OCI-LY3 (cell line): ENCODE measurements at regions not wholly inside any gene's neighbourhood (a gene's known extent, or its start where the extent isn't known, plus 50 kb on each side); places are given as distances from the start of the nearest gene placed in this dataset.

ENCODE experiments used
- H2AFZ ChIP-seq: fragments of 200-600, 300-600 bp; shearing (Covaris generic); 2 replicates; pipeline ENCODE4 v1.6.0; 2014; ENCODE audit warnings: antibody characterized with exemption, low read depth, low read length
- H3K27ac ChIP-seq: fragments of 200-600, 300-600 bp; sonication (generic); 2 replicates; pipeline ENCODE4 v1.5.1; 2014; ENCODE audit warnings: mild to moderate bottlenecking, low read length, moderate library complexity, mixed read lengths
- H3K27me3 ChIP-seq: fragments of 200-600, 300-600 bp; sonication (generic); 2 replicates; pipeline ENCODE4 v1.6.1; 2014; ENCODE audit warnings: low read depth, low read length, mixed read lengths
- H3K36me3 ChIP-seq: fragments of 200-600, 300-600 bp; sonication (generic); replicated peaks from 2 replicates; pipeline ENCODE3; 2014; ENCODE audit warnings: low read depth, low read length, mixed read lengths
- H3K4me1 ChIP-seq: fragments of 300-600, 200-600 bp; sonication (generic); 2 replicates; pipeline ENCODE4 v1.6.1; 2014; ENCODE audit warnings: low read length, mixed read lengths
- H3K4me2 ChIP-seq: fragments of 200-600, 300-600 bp; sonication (generic); 2 replicates; pipeline ENCODE4 v1.6.1; 2014; ENCODE audit warnings: low read length, mixed read lengths
- H3K4me3 ChIP-seq: fragments of 300-600, 200-600 bp; sonication (generic); 2 replicates; pipeline ENCODE4 v1.5.1; 2014; ENCODE audit warnings: antibody characterized with exemption, mild to moderate bottlenecking, low read length, moderate library complexity
- H3K79me2 ChIP-seq: fragments of 300-600, 200-600 bp; shearing (Covaris generic); 2 replicates; pipeline ENCODE4 v1.6.1; 2014; ENCODE audit warnings: mild to moderate bottlenecking, low read length, mixed read lengths
- H3K9ac ChIP-seq: fragments of 300-600, 200-600 bp; shearing (Covaris generic); 2 replicates; pipeline ENCODE4 v1.6.0; 2014; ENCODE audit warnings: mild to moderate bottlenecking, low read length, moderate library complexity
- H3K9me3 ChIP-seq: fragments of 200-600, 300-600 bp; shearing (Covaris generic); 2 replicates; pipeline ENCODE4 v1.6.1; 2014; ENCODE audit warnings: low read length, mixed read lengths; ENCODE audit not compliant: insufficient read depth
- H4K20me1 ChIP-seq: fragments of 200-600, 300-600 bp; sonication (generic); 2 replicates; pipeline ENCODE4 v1.6.1; 2016; ENCODE audit warnings: low read length, mixed read lengths; ENCODE audit not compliant: insufficient read depth
- EZH2phosphoT487 ChIP-seq: fragments of 200-600 bp; shearing (Covaris generic); IDR thresholded peaks from 2 replicates; pipeline ENCODE4 v1.6.1; 2018; ENCODE audit warnings: antibody characterized with exemption, mixed run types, low read depth
- TF ChIP-seq, protein P1 (sequence below): fragments of 200-600, 300-600 bp; sonication (generic); IDR thresholded peaks from 2 replicates; pipeline ENCODE4 v1.5.1; 2014; ENCODE audit warnings: antibody characterized with exemption, low read length, low read depth

DNA sequence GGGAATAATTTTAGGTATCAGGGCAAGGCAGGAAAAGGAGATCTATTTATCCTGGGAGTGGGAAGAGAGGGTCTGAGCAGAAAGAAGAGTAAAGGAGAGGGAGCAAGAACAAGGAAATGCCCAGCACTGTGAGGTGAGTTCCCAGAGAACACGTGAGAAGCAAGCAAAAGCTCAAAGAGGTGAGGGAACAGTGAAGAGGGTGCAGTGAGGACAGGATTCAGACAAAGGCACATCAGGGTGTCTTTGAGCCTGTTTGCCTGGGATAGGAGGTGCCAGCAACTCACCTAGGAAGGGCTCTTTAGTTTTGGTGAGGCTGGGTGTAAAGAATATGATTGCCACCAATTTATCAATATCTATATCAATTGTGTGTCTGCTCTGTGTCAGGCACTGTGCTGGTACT is 88.9 kb upstream of the NRXN3 start:
- no peaks in the 10 kb centered on the region for H4K20me1 ChIP-seq
- H3K4me1 ChIP-seq = no peaks in the 10 kb centered on the region
- no peak for TF ChIP-seq EZH2phosphoT487
- TF ChIP-seq, protein P1, sequence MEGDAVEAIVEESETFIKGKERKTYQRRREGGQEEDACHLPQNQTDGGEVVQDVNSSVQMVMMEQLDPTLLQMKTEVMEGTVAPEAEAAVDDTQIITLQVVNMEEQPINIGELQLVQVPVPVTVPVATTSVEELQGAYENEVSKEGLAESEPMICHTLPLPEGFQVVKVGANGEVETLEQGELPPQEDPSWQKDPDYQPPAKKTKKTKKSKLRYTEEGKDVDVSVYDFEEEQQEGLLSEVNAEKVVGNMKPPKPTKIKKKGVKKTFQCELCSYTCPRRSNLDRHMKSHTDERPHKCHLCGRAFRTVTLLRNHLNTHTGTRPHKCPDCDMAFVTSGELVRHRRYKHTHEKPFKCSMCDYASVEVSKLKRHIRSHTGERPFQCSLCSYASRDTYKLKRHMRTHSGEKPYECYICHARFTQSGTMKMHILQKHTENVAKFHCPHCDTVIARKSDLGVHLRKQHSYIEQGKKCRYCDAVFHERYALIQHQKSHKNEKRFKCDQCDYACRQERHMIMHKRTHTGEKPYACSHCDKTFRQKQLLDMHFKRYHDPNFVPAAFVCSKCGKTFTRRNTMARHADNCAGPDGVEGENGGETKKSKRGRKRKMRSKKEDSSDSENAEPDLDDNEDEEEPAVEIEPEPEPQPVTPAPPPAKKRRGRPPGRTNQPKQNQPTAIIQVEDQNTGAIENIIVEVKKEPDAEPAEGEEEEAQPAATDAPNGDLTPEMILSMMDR = no peak
- H3K79me2 ChIP-seq = no peaks in the 10 kb centered on the region
- no peaks in the 10 kb centered on the region for H3K36me3 ChIP-seq
- H3K4me3 ChIP-seq = no peak overlapping the region
- no peak overlapping the region for H3K4me2 ChIP-seq
- H3K27ac ChIP-seq = no peak overlapping the region
- H3K9ac ChIP-seq = no peak overlapping the region
- H2AFZ ChIP-seq = no peak overlapping the region
- peaks cover 16% of the 10 kb centered on the region for H3K27me3 ChIP-seq
- H3K9me3 ChIP-seq = no peaks in the 10 kb centered on the region

GRCh38 chr14:78083837-78084236 is 86.3 kb upstream of the NRXN3 start:
- Histone ChIP-seq H2AFZ (no peak overlapping the region), H3K79me2 (no peaks in the 10 kb centered on the region), H3K36me3 (no peaks in the 10 kb centered on the region), H3K9me3 (no peaks in the 10 kb centered on the region), H3K4me2 (no peak overlapping the region), H4K20me1 (no peaks in the 10 kb centered on the region), H3K4me1 (no peaks in the 10 kb centered on the region), H3K9ac (no peak overlapping the region), H3K4me3 (no peak overlapping the region), H3K27ac (no peak overlapping the region), H3K27me3 (peaks cover 23% of the 10 kb centered on the region)
- TF ChIP-seq, protein P1 = no peak
- no peak for TF ChIP-seq EZH2phosphoT487

- Histone ChIP-seq H3K4me1 (no peaks in the 10 kb centered on the region), H3K9me3 (no peaks in the 10 kb centered on the region), H3K27ac (no peak overlapping the region), H3K9ac (no peak overlapping the region), H3K4me2 (no peak overlapping the region), H4K20me1 (no peaks in the 10 kb centered on the region), H3K79me2 (no peaks in the 10 kb centered on the region), H3K27me3 (peaks cover 41% of the 10 kb centered on the region), H3K4me3 (no peak overlapping the region), H2AFZ (no peak overlapping the region), H3K36me3 (no peaks in the 10 kb centered on the region)
- TF ChIP-seq, protein P1 = no peak
- TF ChIP-seq EZH2phosphoT487 = no peak
Observed at GRCh38 chr14:78086342-78086741, 83.8 kb upstream of the NRXN3 start.

- H3K9me3 ChIP-seq = no peaks in the 10 kb centered on the region
- TF ChIP-seq EZH2phosphoT487 = no peak
- TF ChIP-seq, protein P1 = no peak
- H3K27me3 ChIP-seq = peaks cover 36% of the 10 kb centered on the region
Observed at GRCh38 chr14:78088916-78089315, 81.3 kb upstream of the NRXN3 start.

More at GRCh38 chr14:78088916-78089315, 81.3 kb upstream of the NRXN3 start:
- Histone ChIP-seq H3K4me1 (no peaks in the 10 kb centered on the region), H2AFZ (no peak overlapping the region), H3K36me3 (no peaks in the 10 kb centered on the region), H3K9ac (no peak overlapping the region), H3K4me3 (no peak overlapping the region), H3K27ac (no peak overlapping the region), H3K4me2 (no peak overlapping the region), H3K79me2 (no peaks in the 10 kb centered on the region), H4K20me1 (no peaks in the 10 kb centered on the region)
